OCI-LY3 (cell line): ENCODE measurements at regions not wholly inside any gene's neighbourhood (a gene's known extent, or its start where the extent isn't known, plus 50 kb on each side); places are given as distances from the start of the nearest gene placed in this dataset.
A peak's percentile ranks its signal among the peaks of the same experiment; 100 is the strongest.

Experiments
- H2AFZ ChIP-seq: fragments of 200-600, 300-600 bp; shearing (Covaris generic); 2 replicates; pipeline ENCODE4 v1.6.0; 2014; ENCODE audit warnings: antibody characterized with exemption, low read depth, low read length
- H3K27ac ChIP-seq: fragments of 200-600, 300-600 bp; sonication (generic); 2 replicates; pipeline ENCODE4 v1.5.1; 2014; ENCODE audit warnings: mild to moderate bottlenecking, low read length, moderate library complexity, mixed read lengths
- H3K27me3 ChIP-seq: fragments of 200-600, 300-600 bp; sonication (generic); 2 replicates; pipeline ENCODE4 v1.6.1; 2014; ENCODE audit warnings: low read depth, low read length, mixed read lengths
- H3K36me3 ChIP-seq: fragments of 200-600, 300-600 bp; sonication (generic); replicated peaks from 2 replicates; pipeline ENCODE3; 2014; ENCODE audit warnings: low read depth, low read length, mixed read lengths
- H3K4me1 ChIP-seq: fragments of 300-600, 200-600 bp; sonication (generic); 2 replicates; pipeline ENCODE4 v1.6.1; 2014; ENCODE audit warnings: low read length, mixed read lengths
- H3K4me2 ChIP-seq: fragments of 200-600, 300-600 bp; sonication (generic); 2 replicates; pipeline ENCODE4 v1.6.1; 2014; ENCODE audit warnings: low read length, mixed read lengths
- H3K4me3 ChIP-seq: fragments of 300-600, 200-600 bp; sonication (generic); 2 replicates; pipeline ENCODE4 v1.5.1; 2014; ENCODE audit warnings: antibody characterized with exemption, mild to moderate bottlenecking, low read length, moderate library complexity
- H3K79me2 ChIP-seq: fragments of 300-600, 200-600 bp; shearing (Covaris generic); 2 replicates; pipeline ENCODE4 v1.6.1; 2014; ENCODE audit warnings: mild to moderate bottlenecking, low read length, mixed read lengths
- H3K9ac ChIP-seq: fragments of 300-600, 200-600 bp; shearing (Covaris generic); 2 replicates; pipeline ENCODE4 v1.6.0; 2014; ENCODE audit warnings: mild to moderate bottlenecking, low read length, moderate library complexity
- H3K9me3 ChIP-seq: fragments of 200-600, 300-600 bp; shearing (Covaris generic); 2 replicates; pipeline ENCODE4 v1.6.1; 2014; ENCODE audit warnings: low read length, mixed read lengths; ENCODE audit not compliant: insufficient read depth
- H4K20me1 ChIP-seq: fragments of 200-600, 300-600 bp; sonication (generic); 2 replicates; pipeline ENCODE4 v1.6.1; 2016; ENCODE audit warnings: low read length, mixed read lengths; ENCODE audit not compliant: insufficient read depth
- CTCF ChIP-seq: fragments of 200-600, 300-600 bp; sonication (generic); IDR thresholded peaks from 2 replicates; pipeline ENCODE4 v1.5.1; 2014; ENCODE audit warnings: antibody characterized with exemption, low read length, low read depth
- EZH2phosphoT487 ChIP-seq: fragments of 200-600 bp; shearing (Covaris generic); IDR thresholded peaks from 2 replicates; pipeline ENCODE4 v1.6.1; 2018; ENCODE audit warnings: antibody characterized with exemption, mixed run types, low read depth

GRCh38 chr14:97976861-97977260 is 1179.7 kb downstream of the VRK1 start:
- H2AFZ ChIP-seq: no peak overlapping the region
- H3K4me3 ChIP-seq: no peak overlapping the region
- peaks cover 5% of the 10 kb centered on the region; the same call in 1 of the 2 replicates for H3K4me1 ChIP-seq
- H3K9me3 ChIP-seq: no peaks in the 10 kb centered on the region
- H3K4me2 ChIP-seq: no peak overlapping the region
- no peaks in the 10 kb centered on the region for H3K36me3 ChIP-seq
- H3K27me3 ChIP-seq: no peaks in the 10 kb centered on the region; the same call in 1 of the 2 replicates
- H4K20me1 ChIP-seq: no peaks in the 10 kb centered on the region
- no peak overlapping the region for H3K9ac ChIP-seq
- no peak for TF ChIP-seq CTCF
- TF ChIP-seq EZH2phosphoT487: no peak
- no peak overlapping the region for H3K27ac ChIP-seq
- no peaks in the 10 kb centered on the region for H3K79me2 ChIP-seq

GRCh38 chr14:97977651-97978261 is 1180.6 kb downstream of the VRK1 start:
- Histone ChIP-seq H3K9me3 (no peaks in the 10 kb centered on the region), H3K4me1 (peaks cover 5% of the 10 kb centered on the region; the same call in 1 of the 2 replicates), H3K36me3 (no peaks in the 10 kb centered on the region), H3K4me3 (no peak overlapping the region), H3K4me2 (no peak overlapping the region), H3K27ac (no peak overlapping the region), H4K20me1 (no peaks in the 10 kb centered on the region), H3K27me3 (no peaks in the 10 kb centered on the region; the same call in 1 of the 2 replicates), H3K79me2 (no peaks in the 10 kb centered on the region), H2AFZ (peak overlapping the region; percentile 59; the same call in 1 of the 2 replicates), H3K9ac (no peak overlapping the region)
- TF ChIP-seq CTCF (no peak), EZH2phosphoT487 (no peak)

- H3K79me2 ChIP-seq: no peaks in the 10 kb centered on the region
- H3K36me3 ChIP-seq: no peaks in the 10 kb centered on the region
- H3K4me1 ChIP-seq: peaks cover 5% of the 10 kb centered on the region; the same call in 1 of the 2 replicates
- no peak overlapping the region for H3K4me3 ChIP-seq
- no peak overlapping the region for H3K4me2 ChIP-seq
- TF ChIP-seq CTCF (peak; percentile 23; the same call in 1 of the 2 replicates), EZH2phosphoT487 (no peak)
- no peaks in the 10 kb centered on the region for H4K20me1 ChIP-seq
- H3K27me3 ChIP-seq: no peaks in the 10 kb centered on the region; the same call in 1 of the 2 replicates
- H2AFZ ChIP-seq: no peak overlapping the region
- no peak overlapping the region for H3K27ac ChIP-seq
- H3K9me3 ChIP-seq: no peaks in the 10 kb centered on the region
- H3K9ac ChIP-seq: no peak overlapping the region
Observed at GRCh38 chr14:97978341-97978740, 1181.2 kb downstream of the VRK1 start.

GRCh38 chr14:97993508-97994019 is 1196.4 kb downstream of the VRK1 start:
- Histone ChIP-seq H3K36me3 (no peaks in the 10 kb centered on the region), H2AFZ (no peak overlapping the region), H3K79me2 (no peaks in the 10 kb centered on the region), H3K27me3 (no peaks in the 10 kb centered on the region), H3K4me2 (no peak overlapping the region), H3K27ac (no peak overlapping the region), H4K20me1 (no peaks in the 10 kb centered on the region), H3K9ac (no peak overlapping the region), H3K9me3 (no peaks in the 10 kb centered on the region), H3K4me1 (no peaks in the 10 kb centered on the region), H3K4me3 (no peak overlapping the region)
- no peak for TF ChIP-seq EZH2phosphoT487
- no peak for TF ChIP-seq CTCF
